OCI-LY3 (cell line): ENCODE measurements at regions not wholly inside any gene's neighbourhood (a gene's known extent, or its start where the extent isn't known, plus 50 kb on each side); places are given as distances from the start of the nearest gene placed in this dataset.

ENCODE experiments used
- H2AFZ ChIP-seq: fragments of 200-600, 300-600 bp; shearing (Covaris generic); 2 replicates; pipeline ENCODE4 v1.6.0; 2014; ENCODE audit warnings: antibody characterized with exemption, low read depth, low read length
- H3K27ac ChIP-seq: fragments of 200-600, 300-600 bp; sonication (generic); 2 replicates; pipeline ENCODE4 v1.5.1; 2014; ENCODE audit warnings: mild to moderate bottlenecking, low read length, moderate library complexity, mixed read lengths
- H3K27me3 ChIP-seq: fragments of 200-600, 300-600 bp; sonication (generic); 2 replicates; pipeline ENCODE4 v1.6.1; 2014; ENCODE audit warnings: low read depth, low read length, mixed read lengths
- H3K36me3 ChIP-seq: fragments of 200-600, 300-600 bp; sonication (generic); replicated peaks from 2 replicates; pipeline ENCODE3; 2014; ENCODE audit warnings: low read depth, low read length, mixed read lengths
- H3K4me1 ChIP-seq: fragments of 300-600, 200-600 bp; sonication (generic); 2 replicates; pipeline ENCODE4 v1.6.1; 2014; ENCODE audit warnings: low read length, mixed read lengths
- H3K4me2 ChIP-seq: fragments of 200-600, 300-600 bp; sonication (generic); 2 replicates; pipeline ENCODE4 v1.6.1; 2014; ENCODE audit warnings: low read length, mixed read lengths
- H3K4me3 ChIP-seq: fragments of 300-600, 200-600 bp; sonication (generic); 2 replicates; pipeline ENCODE4 v1.5.1; 2014; ENCODE audit warnings: antibody characterized with exemption, mild to moderate bottlenecking, low read length, moderate library complexity
- H3K79me2 ChIP-seq: fragments of 300-600, 200-600 bp; shearing (Covaris generic); 2 replicates; pipeline ENCODE4 v1.6.1; 2014; ENCODE audit warnings: mild to moderate bottlenecking, low read length, mixed read lengths
- H3K9ac ChIP-seq: fragments of 300-600, 200-600 bp; shearing (Covaris generic); 2 replicates; pipeline ENCODE4 v1.6.0; 2014; ENCODE audit warnings: mild to moderate bottlenecking, low read length, moderate library complexity
- H3K9me3 ChIP-seq: fragments of 200-600, 300-600 bp; shearing (Covaris generic); 2 replicates; pipeline ENCODE4 v1.6.1; 2014; ENCODE audit warnings: low read length, mixed read lengths; ENCODE audit not compliant: insufficient read depth
- H4K20me1 ChIP-seq: fragments of 200-600, 300-600 bp; sonication (generic); 2 replicates; pipeline ENCODE4 v1.6.1; 2016; ENCODE audit warnings: low read length, mixed read lengths; ENCODE audit not compliant: insufficient read depth
- CTCF ChIP-seq: fragments of 200-600, 300-600 bp; sonication (generic); IDR thresholded peaks from 2 replicates; pipeline ENCODE4 v1.5.1; 2014; ENCODE audit warnings: antibody characterized with exemption, low read length, low read depth
- EZH2phosphoT487 ChIP-seq: fragments of 200-600 bp; shearing (Covaris generic); IDR thresholded peaks from 2 replicates; pipeline ENCODE4 v1.6.1; 2018; ENCODE audit warnings: antibody characterized with exemption, mixed run types, low read depth

GRCh38 chr14:87696485-87696884 lies 296.5 kb downstream of the GALC start:
- Histone ChIP-seq H2AFZ (no peak overlapping the region), H3K27me3 (no peaks in the 10 kb centered on the region), H3K9ac (no peak overlapping the region), H3K36me3 (no peaks in the 10 kb centered on the region), H3K4me3 (no peak overlapping the region), H4K20me1 (no peaks in the 10 kb centered on the region), H3K9me3 (no peaks in the 10 kb centered on the region), H3K4me1 (no peaks in the 10 kb centered on the region), H3K4me2 (no peak overlapping the region), H3K27ac (no peak overlapping the region), H3K79me2 (no peaks in the 10 kb centered on the region)
- TF ChIP-seq CTCF: no peak
- no peak for TF ChIP-seq EZH2phosphoT487

- H3K4me1 ChIP-seq: no peaks in the 10 kb centered on the region
- H4K20me1 ChIP-seq: no peaks in the 10 kb centered on the region
- no peak for TF ChIP-seq EZH2phosphoT487
- no peak for TF ChIP-seq CTCF
- no peaks in the 10 kb centered on the region for H3K9me3 ChIP-seq
- H3K27me3 ChIP-seq: peaks cover 6% of the 10 kb centered on the region; the same call in 1 of the 2 replicates
- no peaks in the 10 kb centered on the region for H3K79me2 ChIP-seq
- H3K36me3 ChIP-seq: no peaks in the 10 kb centered on the region
- no peak overlapping the region for H3K27ac ChIP-seq
- no peak overlapping the region for H3K4me2 ChIP-seq
- no peak overlapping the region for H3K9ac ChIP-seq
- no peak overlapping the region for H3K4me3 ChIP-seq
- no peak overlapping the region for H2AFZ ChIP-seq
Observed at GRCh38 chr14:87691042-87691881, 301.7 kb downstream of the GALC start.

- TF ChIP-seq EZH2phosphoT487 (no peak), CTCF (no peak)
- Histone ChIP-seq H4K20me1 (no peaks in the 10 kb centered on the region), H2AFZ (no peak overlapping the region)
Observed at GRCh38 chr14:87690076-87690613, 302.8 kb downstream of the GALC start.

GRCh38 chr14:87688524-87688923 lies 304.5 kb downstream of the GALC start:
- Histone ChIP-seq H3K4me1 (no peaks in the 10 kb centered on the region), H3K79me2 (no peaks in the 10 kb centered on the region), H3K9me3 (no peaks in the 10 kb centered on the region), H2AFZ (no peak overlapping the region), H3K4me3 (no peak overlapping the region), H3K4me2 (no peak overlapping the region), H3K9ac (no peak overlapping the region), H3K36me3 (no peaks in the 10 kb centered on the region), H4K20me1 (no peaks in the 10 kb centered on the region), H3K27ac (no peak overlapping the region), H3K27me3 (peaks cover 6% of the 10 kb centered on the region; the same call in 1 of the 2 replicates)
- TF ChIP-seq CTCF (no peak), EZH2phosphoT487 (no peak)

More at GRCh38 chr14:87690076-87690613, 302.8 kb downstream of the GALC start:
- H3K4me2 ChIP-seq: no peak overlapping the region
- no peaks in the 10 kb centered on the region for H3K9me3 ChIP-seq
- H3K4me3 ChIP-seq: no peak overlapping the region
- peaks cover 6% of the 10 kb centered on the region; the same call in 1 of the 2 replicates for H3K27me3 ChIP-seq
- no peaks in the 10 kb centered on the region for H3K79me2 ChIP-seq
- H3K9ac ChIP-seq: no peak overlapping the region
- no peaks in the 10 kb centered on the region for H3K36me3 ChIP-seq
- H3K4me1 ChIP-seq: no peaks in the 10 kb centered on the region
- no peak overlapping the region for H3K27ac ChIP-seq
